Middle frontal gyrus (tissue), 1 donor: ENCODE measurements at regions not wholly inside any gene's neighbourhood (a gene's known extent, or its start where the extent isn't known, plus 50 kb on each side); places are given as distances from the start of the nearest gene placed in this dataset.

Experiments
- DNase-seq: peaks from one replicate; pipeline ENCODE4 v3.0.0-alpha.2; 2015; ENCODE audit warnings: low spot score; ENCODE audit errors: extremely low spot score

GRCh38 chr10:131683941-131684340 is 216.9 kb upstream of the PPP2R2D start:
- no peak for DNase-seq

GRCh38 chr10:131685007-131685406 is 215.8 kb upstream of the PPP2R2D start:
- no peak for DNase-seq

GRCh38 chr10:131685576-131685975 is 215.2 kb upstream of the PPP2R2D start:
- DNase-seq = no peak

- DNase-seq = no peak
Observed at GRCh38 chr10:131686781-131687420, 213.9 kb upstream of the PPP2R2D start.

GRCh38 chr10:131688304-131688703 is 212.5 kb upstream of the PPP2R2D start:
- no peak for DNase-seq

GRCh38 chr10:131689016-131689415 is 211.8 kb upstream of the PPP2R2D start:
- DNase-seq = no peak

DNA sequence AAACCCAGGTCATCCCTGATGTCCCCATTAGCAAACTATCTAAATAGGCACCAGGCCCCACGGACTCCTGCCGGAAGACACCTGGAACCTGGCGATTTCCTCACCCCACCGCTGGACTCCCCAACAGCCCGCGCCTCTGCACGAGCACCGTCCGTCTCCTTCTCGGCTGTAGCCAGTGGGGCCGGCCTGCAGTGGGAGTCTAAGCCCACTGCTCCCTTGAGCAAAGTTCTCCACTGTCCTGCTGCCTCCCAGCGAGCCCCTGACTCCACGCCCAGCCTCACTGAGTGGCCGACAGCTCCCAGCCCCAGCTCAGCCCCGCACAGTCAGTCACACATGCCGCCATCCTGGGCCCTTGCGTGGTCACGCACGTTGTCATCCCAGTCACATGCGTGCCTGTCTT is 211.3 kb upstream of the PPP2R2D start:
- no peak for DNase-seq

DNA sequence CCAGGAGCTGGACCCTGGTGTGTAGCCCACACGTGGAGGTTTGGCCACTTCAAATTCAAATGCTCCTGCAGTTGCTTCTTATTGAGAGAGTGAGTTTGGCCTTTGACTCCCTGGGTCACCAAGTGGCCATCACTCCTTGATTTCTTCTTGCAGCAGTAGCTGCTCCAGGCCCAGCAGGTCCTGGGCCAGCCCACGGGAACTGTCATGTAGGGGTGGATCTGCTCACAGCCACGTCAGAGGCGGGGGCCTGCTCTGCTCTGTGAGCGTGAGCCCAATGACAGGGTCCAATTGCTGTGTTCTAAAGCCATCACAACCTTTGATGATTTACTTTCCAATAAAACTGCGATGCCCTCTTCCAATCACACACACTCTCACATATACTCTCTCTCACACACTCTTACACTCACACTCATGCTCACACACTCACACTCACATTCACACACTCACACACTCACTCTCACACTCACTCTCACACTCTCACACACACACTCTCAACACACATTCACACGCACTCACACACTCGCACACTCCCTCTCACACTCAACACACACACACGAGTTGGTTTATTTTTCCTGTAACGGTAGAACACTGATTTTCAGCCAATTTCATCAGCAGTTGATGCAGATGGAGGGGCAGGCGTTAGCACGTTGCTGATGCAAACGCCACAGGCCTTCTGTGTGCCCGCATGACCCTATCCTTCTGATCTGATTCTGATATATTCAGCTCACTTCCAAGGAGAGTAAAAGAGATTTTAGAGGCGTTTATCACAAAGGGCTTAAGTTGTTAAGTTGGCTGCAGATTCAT is 210.7 kb upstream of the PPP2R2D start:
- DNase-seq = no peak

DNA sequence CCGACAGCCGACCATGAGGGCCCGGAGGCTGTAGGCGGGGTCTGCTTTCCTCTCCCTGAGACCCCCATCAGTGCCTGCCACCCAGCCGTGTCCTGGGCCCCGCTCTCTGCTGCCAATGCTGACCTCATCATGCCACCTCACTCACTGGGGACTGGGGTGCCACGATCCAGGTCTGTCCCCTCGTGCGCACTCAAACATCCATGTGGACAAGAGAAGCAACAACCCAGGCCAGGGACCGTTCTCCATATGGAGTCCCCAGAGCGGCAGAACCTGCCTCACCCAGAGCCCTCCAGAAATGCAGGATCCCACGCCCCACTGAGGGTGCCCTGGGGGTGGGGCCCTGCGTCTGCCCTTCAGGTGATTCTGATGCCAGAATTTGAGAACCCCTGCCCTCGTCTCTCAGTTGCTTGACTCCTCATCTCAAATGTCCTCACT is 210.0 kb upstream of the PPP2R2D start:
- DNase-seq = no peak

GRCh38 chr10:131691481-131692090 is 209.2 kb upstream of the PPP2R2D start:
- DNase-seq = no peak

GRCh38 chr10:131692176-131692575 is 208.6 kb upstream of the PPP2R2D start:
- DNase-seq = no peak

DNA sequence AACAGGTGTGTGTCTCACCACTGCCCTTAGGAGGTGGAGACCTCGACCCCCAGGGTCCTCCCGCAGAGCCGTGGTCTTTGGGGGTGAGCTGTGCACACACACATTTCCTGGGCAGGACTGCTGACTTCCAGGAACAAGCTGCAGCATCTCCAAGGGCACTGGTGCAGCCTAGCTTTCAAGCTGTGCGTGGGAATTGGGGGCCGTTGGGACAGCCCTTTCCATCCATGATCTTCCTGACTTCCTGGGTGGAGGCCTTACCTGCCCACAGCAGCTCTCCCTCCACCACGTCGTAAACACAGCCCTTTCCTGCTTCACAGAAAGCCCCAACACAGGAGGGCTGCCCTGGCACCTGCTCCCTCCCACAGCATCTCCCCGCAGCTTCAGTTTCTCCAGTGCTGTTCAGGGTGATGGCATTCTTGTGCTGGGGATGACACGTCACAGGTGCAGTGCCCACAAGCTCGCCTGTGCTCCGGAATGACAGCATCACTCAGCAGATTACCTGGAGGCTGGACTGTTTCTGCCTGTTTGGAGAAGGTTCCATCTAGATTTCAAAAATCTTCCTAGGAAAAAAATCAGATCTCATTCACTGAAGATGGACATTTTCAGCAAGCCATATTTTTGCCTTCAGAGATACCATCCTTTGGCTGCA is 208.0 kb upstream of the PPP2R2D start:
- no peak for DNase-seq

DNA sequence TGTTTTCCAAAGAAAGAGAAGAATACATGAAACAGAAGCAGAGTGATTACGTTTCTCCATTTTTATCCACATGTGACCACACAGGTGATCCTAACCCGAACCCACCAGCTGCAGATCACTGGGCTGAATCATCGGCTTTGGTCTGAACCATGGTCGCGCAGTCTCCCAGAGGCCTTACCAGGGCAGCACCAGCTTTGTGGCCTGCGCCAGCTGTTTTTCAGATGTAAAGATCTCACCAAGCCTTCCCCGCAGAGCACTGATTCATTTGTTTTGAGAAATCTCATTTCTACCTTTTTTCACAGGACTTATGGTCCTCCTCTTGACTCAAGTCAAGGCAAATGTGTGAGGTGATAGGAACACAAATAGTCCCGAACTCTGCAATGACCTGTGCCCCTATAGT is 207.0 kb upstream of the PPP2R2D start:
- DNase-seq = no peak

DNA sequence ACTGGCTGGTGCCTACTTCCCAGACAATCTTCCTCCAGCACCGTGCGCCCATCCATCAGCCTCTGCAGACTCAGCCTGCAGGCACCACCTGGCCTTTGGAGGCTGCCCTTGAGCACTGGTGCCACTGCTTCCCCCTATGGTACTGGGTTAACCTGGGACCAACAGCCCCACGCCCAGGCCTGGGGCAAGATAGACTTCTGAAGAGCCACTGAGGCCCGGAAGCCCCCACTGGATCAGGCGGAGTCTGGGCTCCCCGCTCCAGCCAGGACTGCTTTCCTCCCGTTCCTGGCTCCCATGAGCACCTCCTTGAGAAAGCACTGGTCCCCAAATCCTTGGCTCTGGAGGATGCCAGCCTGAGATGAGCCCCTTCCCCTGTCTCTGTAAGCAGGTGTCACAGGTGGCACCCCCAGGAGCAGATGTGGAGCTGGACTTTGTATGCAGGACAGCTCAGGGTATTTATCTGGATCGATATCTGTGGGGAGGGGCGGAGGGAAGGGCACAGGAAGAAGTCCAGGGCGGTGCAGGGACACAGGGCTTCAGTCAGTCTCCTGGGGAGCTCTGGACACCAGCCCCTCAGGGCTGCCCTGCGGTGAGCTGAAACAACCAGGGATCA is 206.5 kb upstream of the PPP2R2D start:
- DNase-seq = no peak

GRCh38 chr10:131694781-131695495 is 205.9 kb upstream of the PPP2R2D start:
- no peak for DNase-seq

DNA sequence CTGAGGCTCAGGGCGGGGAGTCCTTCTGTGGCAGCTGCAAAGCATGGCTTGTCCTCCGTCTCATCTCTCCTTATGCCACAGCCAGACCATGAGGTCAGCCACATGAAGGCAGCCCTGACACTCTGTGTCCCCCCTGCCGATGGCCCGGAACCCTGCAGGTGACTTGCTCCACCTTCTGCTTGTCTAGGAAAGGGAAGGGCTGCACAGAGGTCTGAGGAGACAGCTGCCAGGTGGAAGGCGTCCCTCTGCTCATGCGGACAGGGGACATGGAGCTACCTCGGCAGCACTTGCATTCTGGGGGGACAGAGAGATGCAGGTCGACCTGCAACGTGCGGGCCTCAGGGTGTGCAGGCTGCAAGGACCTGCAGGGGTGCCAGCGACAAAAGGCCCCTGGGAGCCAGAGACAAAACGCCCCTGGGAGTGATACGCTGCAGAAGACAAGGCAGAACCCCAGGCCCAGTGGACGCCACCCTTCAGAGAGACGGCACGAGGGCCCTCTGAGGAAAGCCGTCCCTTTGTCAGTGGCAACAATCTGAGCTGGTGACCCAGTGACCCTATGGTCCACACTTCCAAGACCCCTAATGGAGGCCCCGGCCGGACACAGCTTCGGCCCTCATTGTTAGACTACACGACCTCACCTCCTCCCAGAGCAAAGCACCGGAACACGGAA is 205.2 kb upstream of the PPP2R2D start:
- DNase-seq = no peak

GRCh38 chr10:131697476-131698128 is 203.2 kb upstream of the PPP2R2D start:
- no peak for DNase-seq

- no peak for DNase-seq
Observed at GRCh38 chr10:131698232-131698631, 202.6 kb upstream of the PPP2R2D start.

DNA sequence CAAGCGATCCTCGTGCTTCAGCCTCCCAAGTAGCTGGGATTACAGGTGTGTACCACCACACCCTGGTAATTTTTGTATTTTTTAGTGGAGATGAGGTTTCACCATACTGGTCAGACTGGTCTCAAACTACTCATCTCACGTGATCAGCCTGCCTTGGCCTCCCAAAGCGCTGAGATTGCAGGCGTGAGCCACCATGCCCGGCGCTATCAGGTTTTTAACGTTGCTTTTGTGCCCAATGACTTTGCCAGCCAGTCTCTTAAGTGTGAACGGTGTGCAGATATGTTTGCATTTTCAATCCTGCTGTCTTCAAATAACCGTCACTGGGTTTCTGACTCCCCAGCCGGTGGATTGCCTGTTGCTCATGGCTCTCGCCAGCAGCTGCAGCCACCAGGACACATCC is 201.8 kb upstream of the PPP2R2D start:
- no peak for DNase-seq

GRCh38 chr10:131700032-131700431 is 200.8 kb upstream of the PPP2R2D start:
- no peak for DNase-seq
